ENCODE measurements at regions not wholly inside any gene's neighbourhood (a gene's known extent, or its start where the extent isn't known, plus 50 kb on each side); places are given as distances from the start of the nearest gene placed in this dataset.

GRCh38 chr2:221178139-221178538 lies 394.0 kb downstream of the EPHA4 start:
- no peak overlapping the region for H3K27ac Mint-ChIP-seq (ENCODE audit: low read depth)
- H3K4me3 Mint-ChIP-seq, result no peak overlapping the region
- H3K27me3 Mint-ChIP-seq, result peaks cover 27% of the 10 kb centered on the region
- no peaks in the 10 kb centered on the region for H3K4me1 Mint-ChIP-seq
- DNase-seq (ENCODE audit: low spot score in 2 of 2) (no peak), ATAC-seq (replicated peaks; ENCODE audit: extremely low read depth, poor library complexity, severe bottlenecking) (no peak)
- no peaks in the 10 kb centered on the region for H3K36me3 Mint-ChIP-seq (ENCODE audit: insufficient read depth)
- H3K9me3 Mint-ChIP-seq, result no peaks in the 10 kb centered on the region

GRCh38 chr2:221186873-221187272 lies 385.2 kb downstream of the EPHA4 start:
- H3K4me3 Mint-ChIP-seq, result no peak overlapping the region
- DNase-seq (ENCODE audit: low spot score in 2 of 2) (no peak), ATAC-seq (replicated peaks; ENCODE audit: extremely low read depth, poor library complexity, severe bottlenecking) (no peak)
- no peaks in the 10 kb centered on the region for H3K4me1 Mint-ChIP-seq
- no peaks in the 10 kb centered on the region for H3K9me3 Mint-ChIP-seq
- H3K36me3 Mint-ChIP-seq (ENCODE audit: insufficient read depth), result no peaks in the 10 kb centered on the region
- peaks cover 34% of the 10 kb centered on the region for H3K27me3 Mint-ChIP-seq
- H3K27ac Mint-ChIP-seq (ENCODE audit: low read depth), result no peak overlapping the region

GRCh38 chr2:221189431-221190067 lies 382.6 kb downstream of the EPHA4 start:
- Mint-ChIP-seq H3K4me3 (no peak overlapping the region), H3K27ac (ENCODE audit: low read depth) (no peak overlapping the region), H3K27me3 (peaks cover 46% of the 10 kb centered on the region), H3K4me1 (no peaks in the 10 kb centered on the region), H3K36me3 (ENCODE audit: insufficient read depth) (no peaks in the 10 kb centered on the region), H3K9me3 (no peaks in the 10 kb centered on the region)
- DNase-seq (ENCODE audit: low spot score in 2 of 2) (no peak), ATAC-seq (replicated peaks; ENCODE audit: extremely low read depth, poor library complexity, severe bottlenecking) (no peak)

- Mint-ChIP-seq H3K4me1 (no peaks in the 10 kb centered on the region), H3K36me3 (ENCODE audit: insufficient read depth) (no peaks in the 10 kb centered on the region), H3K4me3 (no peak overlapping the region), H3K9me3 (no peaks in the 10 kb centered on the region), H3K27ac (ENCODE audit: low read depth) (no peak overlapping the region), H3K27me3 (peaks cover 13% of the 10 kb centered on the region)
- ATAC-seq (replicated peaks; ENCODE audit: extremely low read depth, poor library complexity, severe bottlenecking) (no peak), DNase-seq (ENCODE audit: low spot score in 2 of 2) (no peak)
Observed at GRCh38 chr2:221195829-221196228, 376.3 kb downstream of the EPHA4 start.

GRCh38 chr2:221197225-221197856 lies 374.8 kb downstream of the EPHA4 start:
- no peak overlapping the region for H3K27ac Mint-ChIP-seq (ENCODE audit: low read depth)
- no peak overlapping the region for H3K4me3 Mint-ChIP-seq
- no peaks in the 10 kb centered on the region for H3K9me3 Mint-ChIP-seq
- H3K4me1 Mint-ChIP-seq, result no peaks in the 10 kb centered on the region
- H3K36me3 Mint-ChIP-seq (ENCODE audit: insufficient read depth), result no peaks in the 10 kb centered on the region
- peaks cover 13% of the 10 kb centered on the region for H3K27me3 Mint-ChIP-seq
- ATAC-seq (replicated peaks; ENCODE audit: extremely low read depth, poor library complexity, severe bottlenecking) (no peak), DNase-seq (ENCODE audit: low spot score in 2 of 2) (no peak)

- no peak overlapping the region for H3K27ac Mint-ChIP-seq (ENCODE audit: low read depth)
- no peaks in the 10 kb centered on the region for H3K4me1 Mint-ChIP-seq
- ATAC-seq (replicated peaks; ENCODE audit: extremely low read depth, poor library complexity, severe bottlenecking), result no peak
- H3K36me3 Mint-ChIP-seq (ENCODE audit: insufficient read depth), result no peaks in the 10 kb centered on the region
- H3K27me3 Mint-ChIP-seq, result peaks cover 13% of the 10 kb centered on the region
- H3K4me3 Mint-ChIP-seq, result no peak overlapping the region
- DNase-seq (ENCODE audit: low spot score in 2 of 2), result no peak
- H3K9me3 Mint-ChIP-seq, result no peaks in the 10 kb centered on the region
Observed at GRCh38 chr2:221198309-221198708, 373.8 kb downstream of the EPHA4 start.

- H3K36me3 Mint-ChIP-seq (ENCODE audit: insufficient read depth), result no peaks in the 10 kb centered on the region
- no peaks in the 10 kb centered on the region for H3K4me1 Mint-ChIP-seq
- no peak overlapping the region for H3K4me3 Mint-ChIP-seq
Observed at GRCh38 chr2:221200184-221200839, 371.8 kb downstream of the EPHA4 start.

GRCh38 chr2:221202431-221202830 lies 369.7 kb downstream of the EPHA4 start:
- peaks cover 2% of the 10 kb centered on the region for H3K36me3 Mint-ChIP-seq (ENCODE audit: insufficient read depth)
- H3K9me3 Mint-ChIP-seq, result no peaks in the 10 kb centered on the region
- no peaks in the 10 kb centered on the region for H3K4me1 Mint-ChIP-seq
- H3K27ac Mint-ChIP-seq (ENCODE audit: low read depth), result no peak overlapping the region
- ATAC-seq (replicated peaks; ENCODE audit: extremely low read depth, poor library complexity, severe bottlenecking), result no peak
- H3K27me3 Mint-ChIP-seq, result peaks cover 16% of the 10 kb centered on the region
- H3K4me3 Mint-ChIP-seq, result no peak overlapping the region
- no peak for DNase-seq (ENCODE audit: low spot score in 2 of 2)

More at GRCh38 chr2:221200184-221200839, 371.8 kb downstream of the EPHA4 start:
- no peak for ATAC-seq (replicated peaks; ENCODE audit: extremely low read depth, poor library complexity, severe bottlenecking)
- H3K27ac Mint-ChIP-seq (ENCODE audit: low read depth), result no peak overlapping the region
- no peak for DNase-seq (ENCODE audit: low spot score in 2 of 2)
- no peaks in the 10 kb centered on the region for H3K9me3 Mint-ChIP-seq
- H3K27me3 Mint-ChIP-seq, result peaks cover 16% of the 10 kb centered on the region

- ATAC-seq (replicated peaks; ENCODE audit: extremely low read depth, poor library complexity, severe bottlenecking) (no peak), DNase-seq (ENCODE audit: low spot score in 2 of 2) (no peak)
- Mint-ChIP-seq H3K27me3 (peaks cover 23% of the 10 kb centered on the region), H3K9me3 (no peaks in the 10 kb centered on the region), H3K4me1 (no peaks in the 10 kb centered on the region), H3K27ac (ENCODE audit: low read depth) (no peak overlapping the region), H3K36me3 (ENCODE audit: insufficient read depth) (peaks cover 2% of the 10 kb centered on the region), H3K4me3 (no peak overlapping the region)
Observed at GRCh38 chr2:221203125-221203524, 369.0 kb downstream of the EPHA4 start.

- Mint-ChIP-seq H3K36me3 (ENCODE audit: insufficient read depth) (peaks cover 2% of the 10 kb centered on the region), H3K9me3 (no peaks in the 10 kb centered on the region), H3K4me1 (no peaks in the 10 kb centered on the region), H3K4me3 (no peak overlapping the region), H3K27me3 (peaks cover 30% of the 10 kb centered on the region), H3K27ac (ENCODE audit: low read depth) (no peak overlapping the region)
- ATAC-seq (replicated peaks; ENCODE audit: extremely low read depth, poor library complexity, severe bottlenecking) (no peak), DNase-seq (ENCODE audit: low spot score in 2 of 2) (no peak)
Observed at GRCh38 chr2:221203856-221204255, 368.2 kb downstream of the EPHA4 start.

GRCh38 chr2:221204699-221205098 lies 367.4 kb downstream of the EPHA4 start:
- Mint-ChIP-seq H3K9me3 (no peaks in the 10 kb centered on the region), H3K27me3 (peaks cover 33% of the 10 kb centered on the region), H3K27ac (ENCODE audit: low read depth) (no peak overlapping the region), H3K4me1 (no peaks in the 10 kb centered on the region), H3K36me3 (ENCODE audit: insufficient read depth) (peaks cover 2% of the 10 kb centered on the region), H3K4me3 (no peak overlapping the region)
- ATAC-seq (replicated peaks; ENCODE audit: extremely low read depth, poor library complexity, severe bottlenecking) (no peak), DNase-seq (ENCODE audit: low spot score in 2 of 2) (no peak)

GRCh38 chr2:221205103-221205673 lies 366.9 kb downstream of the EPHA4 start:
- Mint-ChIP-seq H3K4me1 (no peaks in the 10 kb centered on the region), H3K4me3 (no peak overlapping the region), H3K9me3 (no peaks in the 10 kb centered on the region), H3K27me3 (peaks cover 33% of the 10 kb centered on the region), H3K36me3 (ENCODE audit: insufficient read depth) (peaks cover 2% of the 10 kb centered on the region), H3K27ac (ENCODE audit: low read depth) (no peak overlapping the region)
- DNase-seq (ENCODE audit: low spot score in 2 of 2), result no peak
- no peak for ATAC-seq (replicated peaks; ENCODE audit: extremely low read depth, poor library complexity, severe bottlenecking)

GRCh38 chr2:221210686-221211085 lies 361.4 kb downstream of the EPHA4 start:
- Mint-ChIP-seq H3K27me3 (peaks cover 17% of the 10 kb centered on the region), H3K4me3 (no peak overlapping the region), H3K36me3 (ENCODE audit: insufficient read depth) (peaks cover 2% of the 10 kb centered on the region), H3K9me3 (no peaks in the 10 kb centered on the region), H3K27ac (ENCODE audit: low read depth) (no peak overlapping the region), H3K4me1 (no peaks in the 10 kb centered on the region)
- no peak for DNase-seq (ENCODE audit: low spot score in 2 of 2)
- no peak for ATAC-seq (replicated peaks; ENCODE audit: extremely low read depth, poor library complexity, severe bottlenecking)

Data from central memory CD8-positive, alpha-beta T cell (primary cell).